Kidney (tissue), 13 donors: ENCODE measurements at regions not wholly inside any gene's neighbourhood (a gene's known extent, or its start where the extent isn't known, plus 50 kb on each side); places are given as distances from the start of the nearest gene placed in this dataset.
A peak's percentile ranks its signal among the peaks of the same experiment; 100 is the strongest.

Experiments used
- DNase-seq, 5 donors: peaks; one replicate each; pipeline ENCODE4 v3.0.0-alpha.2; 2013 to 2020
- FAIRE-seq: peaks from 2 replicates; lab custom pipeline; 2012; peaks lifted over from hg19 to GRCh38; lab: Jason Lieb, UNC
- H3K27ac ChIP-seq, 2 donors: one replicate each; pipeline ENCODE4 v1.7.0; 2013; ENCODE audit warnings: low read depth in 2 of 2, low read length in 2 of 2, inconsistent platforms in 1 of 2
- H3K27me3 ChIP-seq: one replicate; pipeline ENCODE4 v1.7.1; 2013; ENCODE audit warnings: low read length, inconsistent platforms; ENCODE audit not compliant: control insufficient read depth, insufficient read depth
- H3K36me3 ChIP-seq, 3 donors: one replicate each; pipeline versions ENCODE4 v1.7.0 to v1.7.1; 2013; ENCODE audit warnings: low read length in 3 of 3, control low read depth in 1 of 3, inconsistent platforms in 1 of 3; ENCODE audit not compliant: insufficient read depth in 3 of 3, control insufficient read depth in 2 of 3
- H3K4me1 ChIP-seq, 3 donors: one replicate each; pipeline versions ENCODE4 v1.7.0 to v1.7.1; 2013; ENCODE audit warnings: low read length in 3 of 3, inconsistent platforms in 1 of 3, low read depth in 1 of 3; ENCODE audit not compliant: control insufficient read depth in 2 of 3, insufficient read depth in 2 of 3
- H3K4me3 ChIP-seq, 3 donors: one replicate each; pipeline versions ENCODE4 v1.7.0 to v1.8.1; 2013; ENCODE audit warnings: low read length in 3 of 3, control low read depth in 1 of 3, inconsistent platforms in 1 of 3
- H3K9ac ChIP-seq, 3 donors: one replicate each; pipeline versions ENCODE4 v1.7.0 to v1.7.1; 2013; ENCODE audit warnings: low read length in 3 of 3, control low read depth in 1 of 3, inconsistent platforms in 1 of 3
- H3K9me3 ChIP-seq, 3 donors: one replicate each; pipeline versions ENCODE4 v1.7.0 to v1.7.1; 2013; ENCODE audit warnings: low read length in 3 of 3, control low read depth in 1 of 3, inconsistent platforms in 1 of 3; ENCODE audit not compliant: control insufficient read depth in 2 of 3, insufficient read depth in 1 of 3
- intact Hi-C: fragments of 100-400 bp; cut with DNase I; formaldehyde crosslinking; loops from one replicate; pipeline ENCODE4 v1.11.1; 2022
- TF ChIP-seq, protein P1 (sequence below): IDR thresholded peaks from 3 replicates; pipeline ENCODE4 v1.5.1; 2012; ENCODE audit warnings: mild to moderate bottlenecking, moderate library complexity, borderline replicate concordance; ENCODE audit not compliant: insufficient read depth; ENCODE audit errors: extremely low read depth
- donor health status: control.
- donor health status: control.
- donor health status: control.
- donor health status: control.
- donor health status: control.
- donor health status: DM: yes; HTN: yes; CAD: no.
- donor health status: Normal renal cell carcinoma (clear cell type).

DNA sequence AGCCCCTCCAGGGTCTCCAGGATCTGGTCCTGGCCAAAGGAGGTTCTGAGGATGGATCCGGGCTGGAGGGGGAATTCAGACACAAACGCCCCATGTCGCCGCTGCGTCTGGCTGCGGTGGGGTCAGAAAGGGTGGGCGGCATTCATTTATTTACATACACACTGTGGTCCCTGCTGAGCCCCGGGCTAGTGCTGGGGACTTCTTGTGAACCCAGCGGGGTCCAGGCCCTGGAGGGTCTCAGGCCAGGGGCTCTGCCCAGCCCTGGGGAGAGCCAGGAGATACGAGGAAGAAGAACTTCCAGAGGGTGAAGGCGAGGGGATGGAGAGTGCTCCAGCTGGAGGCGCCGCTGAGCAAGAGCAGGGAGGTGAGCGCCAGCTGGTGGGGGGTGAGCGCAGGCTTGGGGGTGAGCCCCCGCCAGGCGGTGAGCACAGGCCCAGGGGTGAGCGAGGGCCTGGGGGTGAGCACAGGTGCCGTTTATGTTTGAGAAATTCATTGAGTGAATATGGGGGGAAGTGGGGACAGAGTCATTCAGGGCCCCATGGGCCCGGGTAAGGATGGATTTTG is 68.1 kb downstream of the NCOR2 start:
- DNase-seq (no peak), FAIRE-seq (no peak)
- TF ChIP-seq, protein P1, sequence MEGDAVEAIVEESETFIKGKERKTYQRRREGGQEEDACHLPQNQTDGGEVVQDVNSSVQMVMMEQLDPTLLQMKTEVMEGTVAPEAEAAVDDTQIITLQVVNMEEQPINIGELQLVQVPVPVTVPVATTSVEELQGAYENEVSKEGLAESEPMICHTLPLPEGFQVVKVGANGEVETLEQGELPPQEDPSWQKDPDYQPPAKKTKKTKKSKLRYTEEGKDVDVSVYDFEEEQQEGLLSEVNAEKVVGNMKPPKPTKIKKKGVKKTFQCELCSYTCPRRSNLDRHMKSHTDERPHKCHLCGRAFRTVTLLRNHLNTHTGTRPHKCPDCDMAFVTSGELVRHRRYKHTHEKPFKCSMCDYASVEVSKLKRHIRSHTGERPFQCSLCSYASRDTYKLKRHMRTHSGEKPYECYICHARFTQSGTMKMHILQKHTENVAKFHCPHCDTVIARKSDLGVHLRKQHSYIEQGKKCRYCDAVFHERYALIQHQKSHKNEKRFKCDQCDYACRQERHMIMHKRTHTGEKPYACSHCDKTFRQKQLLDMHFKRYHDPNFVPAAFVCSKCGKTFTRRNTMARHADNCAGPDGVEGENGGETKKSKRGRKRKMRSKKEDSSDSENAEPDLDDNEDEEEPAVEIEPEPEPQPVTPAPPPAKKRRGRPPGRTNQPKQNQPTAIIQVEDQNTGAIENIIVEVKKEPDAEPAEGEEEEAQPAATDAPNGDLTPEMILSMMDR, result no peak
- Histone ChIP-seq H3K4me3 (no peak overlapping the region), H3K27ac (peak overlapping the region in 1 of 2 donors; percentile 51), H3K9me3 (no peaks in the 10 kb centered on the region), H3K27me3 (no peaks in the 10 kb centered on the region), H3K4me1 (peaks cover under 1 to 47% (median 26%) of the 10 kb centered on the region in 3 donors), H3K36me3 (peaks cover 0 to 4% (median 3%) of the 10 kb centered on the region in 3 donors), H3K9ac (peak overlapping the region in 1 of 3 donors; percentile 55)
- intact Hi-C loops, result no loop called here

DNA sequence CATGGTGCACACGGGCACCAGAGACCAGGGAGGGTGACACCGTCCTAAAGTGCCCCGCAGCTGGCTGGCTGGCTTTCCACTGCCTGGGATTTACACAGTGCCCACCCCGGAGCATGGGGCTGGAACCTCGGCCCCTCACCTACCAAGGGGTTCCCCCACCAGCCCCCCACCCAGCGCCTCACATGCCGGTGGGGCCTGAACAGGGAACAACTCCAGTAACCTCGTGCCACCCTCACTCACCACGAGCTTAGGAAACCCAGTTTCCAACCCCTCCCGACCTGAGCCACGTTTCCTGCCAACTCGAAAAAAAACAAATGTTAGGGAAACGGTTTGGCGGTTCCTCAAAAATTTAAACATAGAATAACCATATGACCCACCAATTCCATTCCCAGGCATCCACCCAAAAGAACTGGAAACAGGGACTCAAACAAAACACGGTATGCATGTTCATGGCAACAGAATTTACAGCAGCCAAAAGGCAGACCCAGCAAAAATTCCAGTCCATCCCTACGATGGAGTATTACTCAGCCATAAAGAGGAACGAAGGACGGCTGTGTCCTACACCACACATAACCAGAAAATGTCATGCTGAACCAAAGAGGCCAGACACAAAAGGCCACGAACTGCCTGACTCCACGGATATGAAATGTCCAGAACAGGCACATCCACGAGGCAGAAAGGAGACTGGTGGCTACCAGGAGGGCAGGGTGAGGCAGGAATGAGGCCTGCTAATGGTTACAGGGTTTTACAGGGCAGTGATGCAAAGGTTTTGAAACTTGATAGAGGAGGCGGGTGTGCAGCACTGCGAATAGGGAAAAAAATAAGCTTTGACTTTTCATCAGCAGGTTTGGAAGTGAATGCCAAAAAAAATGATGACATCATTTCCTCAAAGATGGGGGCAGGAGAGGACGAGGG is 68.9 kb downstream of the NCOR2 start:
- no peak overlapping the region for H3K4me3 ChIP-seq
- DNase-seq (peak in 1 of 5 donors; percentile 63), FAIRE-seq (no peak)
- peak overlapping the region; percentile 51 to 60 for H3K27ac ChIP-seq
- H3K27me3 ChIP-seq, result no peaks in the 10 kb centered on the region
- peak overlapping the region in 1 of 3 donors; percentile 55 for H3K9ac ChIP-seq
- H3K4me1 ChIP-seq, result peaks cover 0 to 47% (median 26%) of the 10 kb centered on the region in 3 donors
- peaks cover 0 to 3% (median 3%) of the 10 kb centered on the region in 3 donors for H3K36me3 ChIP-seq
- TF ChIP-seq, protein P1, result no peak
- intact Hi-C loops, result no loop called here
- no peaks in the 10 kb centered on the region for H3K9me3 ChIP-seq

DNA sequence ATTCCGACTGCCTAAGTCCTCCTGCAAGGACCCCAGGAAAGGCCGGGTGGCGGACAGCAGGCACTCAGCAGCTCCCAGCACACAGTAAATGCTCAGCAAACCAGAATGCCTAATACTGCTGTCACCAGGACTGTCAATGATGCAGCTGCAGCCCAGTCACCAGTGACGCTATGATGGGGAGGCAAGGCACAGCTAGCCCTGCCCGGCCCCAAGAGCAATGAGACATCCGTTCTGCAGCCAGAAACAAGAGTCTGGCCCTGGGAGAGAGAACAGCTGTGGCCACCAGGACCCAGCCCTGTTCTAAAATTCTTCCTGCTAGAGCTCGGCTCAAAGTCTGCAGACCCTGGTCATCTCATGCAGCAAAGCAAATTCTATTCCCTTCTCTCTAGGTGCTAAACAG is 69.8 kb downstream of the NCOR2 start:
- DNase-seq, result peak in 3 of 5 donors; percentile 56 to 92 (median 61)
- no peaks in the 10 kb centered on the region for H3K9me3 ChIP-seq
- intact Hi-C loops, result no loop called here
- H3K36me3 ChIP-seq, result peaks cover 0 to 3% (median 0%) of the 10 kb centered on the region in 3 donors
- H3K27me3 ChIP-seq, result no peaks in the 10 kb centered on the region
- peak overlapping the region in 1 of 3 donors; percentile 55 for H3K9ac ChIP-seq
- no peak for FAIRE-seq
- peaks cover 0 to 45% (median 26%) of the 10 kb centered on the region in 3 donors for H3K4me1 ChIP-seq
- H3K27ac ChIP-seq, result peak overlapping the region; percentile 43 to 60
- TF ChIP-seq, protein P1, result no peak
- no peak overlapping the region for H3K4me3 ChIP-seq
